NT2/D1 (cell line): ENCODE measurements at regions not wholly inside any gene's neighbourhood (a gene's known extent, or its start where the extent isn't known, plus 50 kb on each side); places are given as distances from the start of the nearest gene placed in this dataset.

ENCODE experiments used
- YY1 ChIP-seq: IDR thresholded peaks from 2 replicates; pipeline ENCODE4 v1.6.1; 2011; ENCODE audit not compliant: insufficient read length, insufficient read depth
- ZNF274 ChIP-seq: IDR thresholded peaks from 2 replicates; pipeline ENCODE4 v1.6.1; 2011; ENCODE audit warnings: mild to moderate bottlenecking, low read depth, low read length

- TF ChIP-seq ZNF274 (no peak), YY1 (no peak)
These were observed 55.8 kb upstream of the LANCL2 start for GRCh38 chr7:55309040-55309991.
